ENCODE measurements at regions not wholly inside any gene's neighbourhood (a gene's known extent, or its start where the extent isn't known, plus 50 kb on each side); places are given as distances from the start of the nearest gene placed in this dataset.

DNA sequence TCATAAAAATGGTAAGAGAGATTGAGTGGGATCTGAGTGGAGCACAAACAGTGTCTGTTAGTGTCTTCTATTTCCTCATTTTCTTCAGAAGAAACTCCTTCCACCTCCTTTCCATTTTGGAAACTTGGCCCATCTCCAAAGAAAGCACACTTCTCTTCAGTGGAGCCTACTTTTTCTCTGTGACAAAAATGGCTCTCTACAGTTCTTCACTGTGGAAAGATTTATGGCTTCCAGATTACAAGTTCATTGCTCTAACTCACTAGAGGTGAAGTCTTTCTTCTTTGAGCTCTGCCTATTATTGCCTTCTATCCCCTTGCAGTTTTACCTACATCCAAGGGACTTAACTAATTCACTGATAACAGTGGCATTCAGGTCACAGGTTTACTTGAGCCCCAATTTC is 325.8 kb downstream of the ANTXR2 start:
- ChIA-PET CTCF (no interaction called here), POLR2A (ENCODE audit: unreplicated experiment) (no interaction called here)
- intact Hi-C loops (cut with micrococcal nuclease) (no loop called here), in situ Hi-C loops (cut with MboI; ENCODE audit: low sequenced_read_pairs) (no loop called here), dilution Hi-C loops (cut with HindIII; ENCODE audit: low sequenced_read_pairs, unreplicated experiment) (no loop called here)
- H2BK15ac ChIP-seq (ENCODE audit: low read depth, low read length): no peak overlapping the region
- H4K8ac ChIP-seq (ENCODE audit: low read depth in 2 of 2, low read length in 2 of 2): no peak overlapping the region
- H3K4me3 ChIP-seq (ENCODE audit: insufficient read depth, low read depth, low read length): no peak overlapping the region
- no peak overlapping the region for H2BK20ac ChIP-seq (ENCODE audit: low read depth, low read length)
- TF ChIP-seq NFE2L2 (IDR thresholded peaks at IDR 0.05; ENCODE audit: low read depth, low read length): no peak
- TF ChIP-seq MXI1 (IDR thresholded peaks at IDR 0.05; ENCODE audit: borderline replicate concordance, low read depth, low read length): no peak
- no peak for TF ChIP-seq POLR2A (IDR thresholded peaks at IDR 0.05; ENCODE audit: low read depth, low read length)
- DNase-seq: no peak
- no peak for ATAC-seq (ENCODE audit: low read depth)
- H3K4me2 ChIP-seq (ENCODE audit: low read depth, low read length): no peak overlapping the region
- H3K9me3 ChIP-seq (ENCODE audit: control insufficient read depth, insufficient read depth, low read length): no peaks in the 10 kb centered on the region
- no peak overlapping the region for H2AK9ac ChIP-seq (replicated peaks; ENCODE audit: low read depth, low read length, poor library complexity)
- H3K56ac ChIP-seq (ENCODE audit: extremely low read depth, insufficient read depth, low read length): no peak overlapping the region
- no peaks in the 10 kb centered on the region for H3K4me1 ChIP-seq (ENCODE audit: control insufficient read depth, insufficient read depth, low read length)
- H2AK5ac ChIP-seq (ENCODE audit: low read depth, low read length): no peak overlapping the region
- H2BK5ac ChIP-seq (ENCODE audit: low read depth, low read length, poor library complexity, severe bottlenecking): no peak overlapping the region
- no peak overlapping the region for H3K18ac ChIP-seq (ENCODE audit: low read depth, low read length)
- H3K79me1 ChIP-seq (ENCODE audit: low read depth in 1 of 2, low read length in 2 of 2): no peaks in the 10 kb centered on the region
- no peak overlapping the region for H2AFZ ChIP-seq (replicated peaks; ENCODE audit: low read length, poor library complexity)
- H4K5ac ChIP-seq (ENCODE audit: low read depth, low read length): no peak overlapping the region
- H3K4ac ChIP-seq (ENCODE audit: low read depth, low read length): no peak overlapping the region
- BruUV-seq (replicated peaks): no TSS peak
- H3K9ac ChIP-seq (ENCODE audit: low read depth, low read length): no peak overlapping the region
- no peaks in the 10 kb centered on the region for H4K20me1 ChIP-seq (ENCODE audit: insufficient read depth, low read length)
- no peaks in the 10 kb centered on the region for H3K36me3 ChIP-seq (ENCODE audit: control insufficient read depth, insufficient read depth, low read length)
- no peaks in the 10 kb centered on the region for H3K27me3 ChIP-seq (ENCODE audit: control insufficient read depth, insufficient read depth, low read length)
- H3K27ac ChIP-seq (ENCODE audit: insufficient read depth, low read length): no peak overlapping the region
- H3K9me1 ChIP-seq (ENCODE audit: insufficient read depth, low read length): 0 out of 2 replicates have a peak, but pooled peaks cover 3% of the 10 kb centered on the region
- no peak overlapping the region for H3K14ac ChIP-seq (replicated peaks; ENCODE audit: low read depth, low read length)
- H3K23ac ChIP-seq (ENCODE audit: low read depth, low read length): no peak overlapping the region
- no peak overlapping the region for H2BK120ac ChIP-seq (ENCODE audit: low read depth, low read length)
- H4K91ac ChIP-seq (ENCODE audit: insufficient read depth, low read depth, low read length): no peak overlapping the region

Measured in IMR-90 (cell line).